Ishikawa (cell line): ENCODE measurements at regions not wholly inside any gene's neighbourhood (a gene's known extent, or its start where the extent isn't known, plus 50 kb on each side); places are given as distances from the start of the nearest gene placed in this dataset.

Experiments
- CEBPB ChIP-seq: IDR thresholded peaks from 2 replicates; pipeline ENCODE4 v1.6.1; 2012
- CREB1 ChIP-seq: IDR thresholded peaks from 2 replicates; pipeline ENCODE4 v1.6.1; 2012; ENCODE audit warnings: low read depth
- EGR1 ChIP-seq: IDR thresholded peaks from 2 replicates; pipeline ENCODE4 v1.6.1; 2012
- EP300 ChIP-seq: IDR thresholded peaks from 2 replicates; pipeline ENCODE4 v1.6.1; 2012; ENCODE audit warnings: borderline replicate concordance
- FOXM1 ChIP-seq: IDR thresholded peaks from 2 replicates; pipeline ENCODE4 v1.6.1; 2012; ENCODE audit warnings: low read depth, borderline replicate concordance
- MAX ChIP-seq: IDR thresholded peaks from 2 replicates; pipeline ENCODE4 v1.6.1; 2012
- NFIC ChIP-seq: IDR thresholded peaks from 2 replicates; pipeline ENCODE4 v1.6.1; 2012
- RAD21 ChIP-seq: IDR thresholded peaks from 2 replicates; pipeline ENCODE4 v1.6.1; 2012; ENCODE audit warnings: low read depth
- REST ChIP-seq: IDR thresholded peaks from 2 replicates; pipeline ENCODE4 v1.6.1; 2012; ENCODE audit warnings: low read depth, mild to moderate bottlenecking
- TAF1 ChIP-seq: IDR thresholded peaks from 2 replicates; pipeline ENCODE4 v1.6.1; 2012; ENCODE audit warnings: low read depth, mild to moderate bottlenecking
- TCF12 ChIP-seq: IDR thresholded peaks from 2 replicates; pipeline ENCODE4 v1.6.1; 2012; ENCODE audit warnings: low read depth
- TEAD4 ChIP-seq: IDR thresholded peaks from 2 replicates; pipeline ENCODE4 v1.6.1; 2012
- USF1 ChIP-seq: IDR thresholded peaks from 2 replicates; pipeline ENCODE4 v1.6.1; 2012
- YY1 ChIP-seq: IDR thresholded peaks from 2 replicates; pipeline ENCODE4 v1.6.1; 2012; ENCODE audit warnings: low read depth
- ZBTB7A ChIP-seq: IDR thresholded peaks from 2 replicates; pipeline ENCODE4 v1.6.1; 2012; ENCODE audit warnings: low read depth

- no peak for TF ChIP-seq FOXM1
- TF ChIP-seq TEAD4 = no peak
- no peak for TF ChIP-seq YY1
- no peak for TF ChIP-seq RAD21
- TF ChIP-seq EGR1 = no peak
Measured at GRCh38 chr20:10922506-10922905, 248.7 kb upstream of the JAG1 start.

GRCh38 chr20:10922941-10923340 is 249.1 kb upstream of the JAG1 start:
- TF ChIP-seq ZBTB7A (no peak), RAD21 (no peak)

- no peak for TF ChIP-seq REST
- 0 out of 2 replicates have a peak, but pooled peaks have one; percentile 19 for TF ChIP-seq TEAD4
- TF ChIP-seq CREB1 = no peak
- TF ChIP-seq EGR1 = no peak
- TF ChIP-seq NFIC = 0 out of 2 replicates have a peak, but pooled peaks have one; percentile 11
- no peak for TF ChIP-seq YY1
- peak; percentile 72 for TF ChIP-seq CEBPB
- no peak for TF ChIP-seq TCF12
- no peak for TF ChIP-seq FOXM1
- TF ChIP-seq ZBTB7A = no peak
- no peak for TF ChIP-seq USF1
- 0 out of 2 replicates have a peak, but pooled peaks have one; percentile 9 for TF ChIP-seq MAX
- TF ChIP-seq EP300 = no peak
- no peak for TF ChIP-seq RAD21
- TF ChIP-seq TAF1 = no peak
Measured at GRCh38 chr20:10924644-10925201, 250.9 kb upstream of the JAG1 start.

- TF ChIP-seq MAX (no peak), USF1 (no peak), REST (no peak), EGR1 (no peak), YY1 (no peak), NFIC (no peak), TEAD4 (no peak), EP300 (no peak), CEBPB (no peak), CREB1 (no peak), ZBTB7A (no peak), RAD21 (no peak), FOXM1 (no peak), TCF12 (no peak), TAF1 (no peak)
Measured at GRCh38 chr20:10925767-10926166, 252.0 kb upstream of the JAG1 start.

GRCh38 chr20:10927011-10927583 is 253.3 kb upstream of the JAG1 start:
- no peak for TF ChIP-seq CREB1
- TF ChIP-seq REST = no peak
- TF ChIP-seq USF1 = no peak
- no peak for TF ChIP-seq ZBTB7A
- no peak for TF ChIP-seq FOXM1
- TF ChIP-seq MAX = no peak
- TF ChIP-seq TAF1 = no peak
- TF ChIP-seq CEBPB = no peak
- no peak for TF ChIP-seq EP300
- no peak for TF ChIP-seq NFIC
- TF ChIP-seq EGR1 = no peak
- TF ChIP-seq TEAD4 = no peak
- TF ChIP-seq YY1 = no peak
